GM19239 (cell line): ENCODE measurements at regions not wholly inside any gene's neighbourhood (a gene's known extent, or its start where the extent isn't known, plus 50 kb on each side); places are given as distances from the start of the nearest gene placed in this dataset.
"Not testable (repeated sequence)": the region's sequence is repeated elsewhere in the genome, so short reads cannot be mapped to it uniquely, and the experiment has no call there.

Experiments
- DNase-seq: peaks from one replicate; pipeline ENCODE4 v3.0.0; 2011; ENCODE audit warnings: low spot score; ENCODE audit not compliant: insufficient read length
- FAIRE-seq: peaks from 2 replicates; lab custom pipeline; 2011; peaks lifted over from hg19 to GRCh38; lab: Jason Lieb, UNC

DNA sequence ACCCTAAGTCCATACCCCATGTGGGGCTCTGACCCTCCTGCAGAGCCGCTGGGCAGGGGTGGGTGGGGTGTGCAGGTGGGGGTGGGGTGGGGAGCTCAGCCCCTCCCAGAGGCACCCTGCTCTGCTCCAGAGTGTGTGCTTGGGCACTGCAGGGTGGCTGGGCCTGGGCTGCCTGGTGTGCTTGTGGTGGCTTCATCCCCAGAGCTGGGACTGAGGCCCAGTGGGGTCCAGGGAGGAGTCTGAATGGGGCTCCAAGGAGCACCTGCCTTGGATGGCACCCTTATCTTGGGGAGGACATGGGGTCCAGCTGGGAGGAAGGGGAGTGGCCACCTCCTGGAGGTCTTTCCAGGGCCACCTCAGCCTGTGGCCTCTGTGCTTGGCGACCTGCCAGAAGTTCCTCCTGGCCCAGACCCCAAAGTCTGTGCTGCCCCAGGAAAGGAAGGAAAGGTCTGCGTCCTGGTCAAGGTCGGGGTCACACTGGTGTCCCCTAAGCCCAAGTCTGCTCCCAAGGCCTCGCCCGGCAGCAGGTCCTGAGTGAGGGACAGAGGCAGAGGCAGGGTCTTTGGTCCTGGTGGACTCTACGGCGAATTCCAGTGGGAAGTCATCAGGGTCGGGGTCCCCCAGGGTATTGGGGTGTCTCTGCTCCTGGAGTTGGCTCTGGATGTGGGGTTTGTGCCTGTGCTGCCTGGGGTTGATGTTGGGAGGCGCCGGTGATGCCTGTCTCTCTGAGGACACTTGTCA lies 373.4 kb downstream of the TMEM121 start:
- FAIRE-seq (no peak), DNase-seq (no peak)

DNA sequence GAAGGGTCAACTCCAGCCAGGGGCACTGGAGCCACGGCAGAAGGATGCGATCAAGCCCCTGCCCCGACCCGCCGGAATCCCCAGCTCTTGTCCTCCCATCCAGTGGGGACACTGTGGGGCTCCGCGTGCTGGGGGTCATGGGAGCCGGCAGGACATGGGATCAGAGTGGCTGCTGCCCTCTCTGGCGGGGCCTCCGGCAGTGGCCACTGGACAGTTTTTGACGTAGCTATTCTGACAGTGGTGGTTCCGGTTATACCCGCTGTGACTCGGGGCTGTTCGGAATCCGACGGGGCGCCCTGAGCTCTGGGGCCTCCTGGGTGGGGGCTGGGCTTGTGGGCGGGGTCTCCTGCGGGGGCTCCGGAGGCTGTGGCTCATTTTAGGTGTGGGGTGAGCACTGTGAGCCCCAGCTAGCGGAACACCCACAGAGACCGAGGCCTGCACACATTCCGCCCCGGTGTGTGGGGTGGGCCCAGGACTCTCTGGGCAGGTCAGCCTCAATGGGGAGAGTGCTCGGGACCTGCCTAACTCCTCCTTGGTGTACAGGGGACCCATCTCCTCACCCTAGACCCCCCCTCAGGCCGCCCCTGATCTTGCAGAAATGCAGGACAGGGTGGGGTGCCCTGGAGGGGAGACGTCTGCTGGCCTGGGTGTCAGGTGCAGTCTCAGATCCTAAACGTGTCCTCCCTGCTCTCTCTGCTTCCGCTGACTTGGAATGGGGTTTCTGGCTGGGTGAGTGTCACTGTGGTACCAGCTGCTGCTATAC lies 374.2 kb downstream of the TMEM121 start:
- FAIRE-seq (no peak), DNase-seq (no peak)

DNA sequence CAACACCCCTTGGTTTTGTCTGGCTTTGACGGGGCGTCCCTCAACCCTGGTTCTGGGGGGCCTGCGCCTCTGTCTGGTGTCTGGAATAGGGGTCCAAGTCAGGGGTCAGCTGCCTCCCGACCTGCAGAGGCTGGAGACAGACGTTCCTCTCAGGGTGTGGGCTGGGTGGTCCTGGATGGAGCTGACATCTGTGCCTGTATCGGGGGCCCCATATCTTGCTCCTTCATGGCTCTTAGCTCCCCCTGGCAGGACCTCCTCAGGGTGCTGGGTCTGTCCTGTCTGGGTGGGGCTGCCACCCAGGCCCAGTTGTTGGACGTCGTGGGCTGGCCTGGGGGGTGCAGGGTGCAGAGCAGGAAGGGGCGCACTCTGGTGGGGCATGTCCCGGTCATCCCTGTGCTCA lies 374.8 kb downstream of the TMEM121 start:
- DNase-seq (no peak), FAIRE-seq (no peak)

DNA sequence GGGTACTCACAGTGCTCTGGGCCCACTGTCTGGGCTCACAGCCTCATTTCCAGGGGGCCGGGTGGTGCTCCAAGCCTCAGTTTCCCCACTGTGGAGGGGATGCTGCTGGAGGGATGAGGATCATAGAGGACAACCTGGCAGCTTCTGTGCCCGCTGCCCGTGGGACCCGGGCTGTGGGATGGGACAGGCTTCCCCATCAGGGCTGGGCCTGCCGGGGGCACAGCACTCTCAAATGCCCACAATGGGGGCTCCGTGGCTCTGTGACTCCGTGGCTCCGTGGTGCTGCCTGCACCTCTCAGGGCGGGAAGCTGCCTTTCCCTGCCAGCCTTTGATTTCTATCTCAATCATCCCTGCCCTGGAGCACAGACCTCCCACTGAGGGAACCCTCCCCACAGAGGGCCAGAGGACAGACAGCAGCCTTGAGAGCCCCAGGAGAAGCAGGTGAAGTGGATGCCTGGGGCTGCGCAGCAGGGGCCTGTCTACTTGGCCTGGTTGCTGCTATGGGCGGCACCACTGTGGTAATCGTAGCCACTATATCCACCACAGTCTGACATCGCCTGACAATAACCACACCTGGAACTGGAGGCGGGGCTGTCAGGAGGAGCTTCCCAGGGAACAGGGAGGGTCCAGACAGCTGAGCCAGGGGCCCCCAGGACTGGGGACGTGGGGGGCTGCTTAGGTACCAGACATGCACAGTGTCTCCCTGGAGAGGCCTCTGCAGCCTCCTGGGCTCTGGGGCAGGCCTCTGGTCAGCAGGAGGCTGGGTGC lies 375.9 kb downstream of the TMEM121 start:
- no peak for DNase-seq

DNA sequence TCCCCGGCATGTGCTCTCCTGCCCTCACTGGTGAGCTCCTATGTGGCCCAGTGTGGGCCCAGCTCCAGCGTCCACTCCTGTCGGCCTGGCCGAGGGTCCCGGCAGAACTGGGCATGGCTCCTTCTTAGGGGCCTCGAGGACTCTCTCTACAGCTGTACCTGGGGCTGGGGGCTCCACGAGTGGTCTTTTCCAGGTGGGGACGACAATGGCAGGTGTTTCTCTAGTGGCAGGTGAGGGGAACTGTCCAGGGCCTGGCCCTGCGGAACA lies 376.4 kb downstream of the TMEM121 start:
- FAIRE-seq, DNase-seq: not testable (repeated sequence)

More for the DNA sequence above, 375.9 kb downstream of the TMEM121 start:
- no peak for FAIRE-seq

DNA sequence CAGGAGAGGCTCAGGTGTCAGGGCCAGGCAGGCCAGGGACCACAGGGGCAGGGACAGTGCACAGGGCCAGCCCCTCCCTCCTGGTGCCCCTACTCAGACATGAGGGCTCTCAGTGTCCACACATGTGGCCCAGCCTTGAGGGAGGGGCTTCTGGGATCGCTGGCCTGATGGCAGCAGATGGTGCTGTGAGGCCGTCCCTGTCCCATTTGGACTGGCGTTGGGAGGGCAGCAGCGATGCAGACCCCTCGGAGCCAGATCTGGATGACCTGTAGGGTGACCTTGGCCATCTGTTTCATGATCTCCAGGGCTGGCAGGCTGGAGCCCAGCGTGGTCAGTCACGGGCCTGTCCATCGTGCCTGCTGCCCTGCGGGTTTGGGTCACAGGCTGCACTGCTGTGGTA lies 377.6 kb downstream of the TMEM121 start:
- FAIRE-seq (no peak), DNase-seq (no peak)

DNA sequence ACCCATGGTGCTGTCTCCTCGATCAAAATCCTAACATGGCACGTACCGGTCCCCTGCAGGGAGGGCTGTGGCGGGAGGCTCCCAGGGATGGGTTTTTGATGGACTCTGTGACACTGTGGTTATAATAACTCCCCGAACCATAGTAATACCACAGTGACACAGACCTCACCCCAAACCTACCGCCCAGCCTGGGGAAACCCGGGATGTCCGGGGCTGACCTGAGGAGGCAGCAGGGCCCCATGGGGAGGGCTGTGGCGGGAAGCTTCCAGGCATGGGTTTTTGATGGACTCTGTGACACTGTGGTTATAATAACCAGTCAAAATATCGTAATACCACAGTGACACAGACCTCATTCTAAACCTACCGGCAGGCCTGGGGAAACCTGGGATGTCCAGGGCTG lies 378.0 kb downstream of the TMEM121 start:
- FAIRE-seq (no peak), DNase-seq (no peak)

DNA sequence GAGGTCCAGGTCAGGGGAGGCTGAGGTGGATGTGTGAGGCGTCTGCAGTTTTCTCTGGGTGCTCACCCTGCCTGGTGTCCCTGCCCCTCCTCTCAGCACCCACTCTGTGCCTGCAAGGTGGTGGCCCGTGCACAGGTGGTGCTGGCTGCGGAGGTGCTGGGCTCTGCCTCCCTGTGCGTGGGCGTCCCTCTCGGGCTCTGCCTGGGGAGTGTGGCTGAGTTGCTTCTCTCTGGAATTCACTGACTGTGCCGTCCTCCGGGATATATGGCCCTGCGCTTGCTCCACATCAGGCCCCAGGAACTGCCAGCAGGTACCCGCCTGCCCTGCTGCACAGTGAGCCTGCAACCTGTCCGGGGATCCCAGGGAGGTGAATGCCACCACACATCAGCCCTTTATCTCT lies 379.1 kb downstream of the TMEM121 start:
- FAIRE-seq (no peak), DNase-seq (no peak)

DNA sequence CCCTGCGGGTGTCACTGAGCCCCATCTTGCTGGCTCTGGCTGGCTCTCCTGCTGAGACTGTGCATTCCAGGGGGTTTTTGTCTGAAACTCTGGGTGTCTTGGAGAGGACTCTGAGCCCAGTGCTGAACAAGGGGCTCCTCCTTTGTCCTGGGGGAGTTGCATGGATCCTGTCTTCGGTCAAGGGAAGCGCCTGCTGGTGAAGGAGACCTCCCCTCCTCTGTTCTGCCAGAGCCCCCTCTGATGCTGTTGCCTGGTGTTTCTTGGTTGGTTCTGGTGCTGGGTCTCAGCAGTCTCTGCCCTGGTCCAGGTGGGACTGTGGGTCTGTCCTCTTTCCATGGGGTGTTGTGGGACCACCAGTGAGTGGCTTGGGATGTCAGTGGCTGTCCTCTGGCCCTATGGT lies 380.9 kb downstream of the TMEM121 start:
- DNase-seq (no peak), FAIRE-seq (no peak)

DNA sequence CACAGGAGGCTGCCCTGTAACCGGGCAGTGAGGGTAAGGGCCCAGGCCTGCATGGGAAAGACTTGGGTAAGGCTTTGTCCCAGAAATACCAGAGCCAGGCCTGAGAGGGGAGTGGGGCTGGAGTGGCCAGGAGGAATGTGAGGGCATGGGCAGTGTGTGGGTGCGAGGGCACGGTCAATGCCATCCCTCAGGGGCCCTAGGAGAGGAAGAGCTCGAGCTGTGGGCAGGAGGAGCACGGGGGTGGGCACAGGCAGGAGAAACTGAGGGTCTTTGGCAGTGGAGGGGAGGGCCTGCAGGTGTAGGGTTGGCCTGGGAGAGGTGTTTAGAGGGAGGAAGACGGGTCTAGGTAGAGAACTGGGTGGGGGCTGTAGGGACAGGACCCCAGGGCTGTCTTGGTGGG lies 381.6 kb downstream of the TMEM121 start:
- DNase-seq (no peak), FAIRE-seq (no peak)

DNA sequence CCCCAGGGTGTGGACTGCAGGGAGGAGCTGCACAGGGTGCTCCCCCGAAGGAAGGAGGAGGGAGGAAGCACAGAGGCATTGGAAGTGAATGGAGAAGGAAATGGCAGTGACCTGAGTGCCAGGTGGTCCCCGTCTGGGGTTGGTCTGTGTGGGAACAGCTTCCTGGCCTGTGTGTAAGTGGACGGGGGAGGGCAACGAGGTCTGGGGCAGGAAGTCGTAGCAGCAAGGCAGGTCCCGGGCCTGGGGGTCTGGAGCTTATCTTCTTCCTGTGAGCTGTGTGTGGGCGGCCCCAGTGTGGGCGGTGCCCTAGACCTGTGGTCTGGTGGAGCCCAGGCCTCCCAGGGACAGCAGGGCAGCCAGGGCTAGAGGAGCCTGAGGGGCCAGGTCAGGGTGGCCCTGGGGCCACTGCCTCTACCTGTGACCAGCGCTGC lies 382.1 kb downstream of the TMEM121 start:
- DNase-seq (no peak), FAIRE-seq (no peak)

DNA sequence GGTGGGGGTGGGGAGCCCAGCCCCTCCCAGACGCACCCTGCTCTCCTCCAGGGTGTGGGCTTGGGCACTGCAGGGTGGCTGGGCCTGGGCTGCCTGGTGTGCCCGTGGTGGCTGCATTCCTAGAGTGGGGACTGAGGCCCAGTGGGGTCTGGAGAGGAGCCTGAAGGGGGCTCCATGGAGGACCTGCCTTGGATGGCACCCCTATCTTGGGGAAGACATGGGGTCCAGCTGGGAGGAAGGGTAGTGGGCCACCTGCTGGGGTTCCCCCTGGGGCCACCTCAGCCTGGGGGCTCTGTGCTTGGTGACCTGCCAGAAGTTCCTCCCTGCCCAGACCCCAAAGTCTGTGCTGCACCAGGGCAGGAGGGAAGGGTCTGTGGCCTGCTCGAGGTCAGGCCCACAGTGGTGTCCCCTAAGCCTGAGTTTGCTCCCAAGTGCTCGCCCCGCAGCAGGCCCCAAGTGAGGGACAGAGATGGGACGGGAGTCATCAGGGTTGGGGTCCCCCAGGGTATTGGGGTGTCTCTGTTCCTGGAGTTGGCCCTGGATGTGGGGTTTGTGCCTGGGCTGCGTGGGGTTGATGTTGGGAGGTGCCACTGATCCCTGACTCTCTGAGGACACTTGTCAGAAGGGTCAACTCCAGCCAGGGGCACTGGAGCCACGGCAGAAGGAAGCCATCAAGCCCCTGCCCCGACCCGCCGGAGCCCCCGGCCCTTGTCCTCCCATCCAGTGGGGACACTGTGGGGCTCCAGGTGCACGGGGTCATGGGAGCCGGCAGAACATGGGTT lies 382.9 kb downstream of the TMEM121 start:
- no peak for FAIRE-seq
- DNase-seq = no peak

DNA sequence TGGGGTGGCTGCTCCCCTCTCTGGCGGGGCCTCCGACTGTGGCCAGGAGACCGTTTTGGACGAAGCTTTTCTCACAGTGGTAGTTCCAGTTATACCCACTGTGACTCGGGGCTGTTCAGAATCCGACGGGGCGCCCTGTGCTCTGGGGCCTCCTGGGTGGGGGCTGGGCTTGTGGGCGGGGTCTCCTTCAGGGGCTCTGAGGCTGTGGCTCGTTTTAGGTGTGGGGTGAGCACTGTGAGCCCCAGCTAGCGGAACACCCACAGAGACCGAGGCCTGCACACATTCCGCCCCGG lies 383.4 kb downstream of the TMEM121 start:
- not testable (repeated sequence) for FAIRE-seq, DNase-seq

DNA sequence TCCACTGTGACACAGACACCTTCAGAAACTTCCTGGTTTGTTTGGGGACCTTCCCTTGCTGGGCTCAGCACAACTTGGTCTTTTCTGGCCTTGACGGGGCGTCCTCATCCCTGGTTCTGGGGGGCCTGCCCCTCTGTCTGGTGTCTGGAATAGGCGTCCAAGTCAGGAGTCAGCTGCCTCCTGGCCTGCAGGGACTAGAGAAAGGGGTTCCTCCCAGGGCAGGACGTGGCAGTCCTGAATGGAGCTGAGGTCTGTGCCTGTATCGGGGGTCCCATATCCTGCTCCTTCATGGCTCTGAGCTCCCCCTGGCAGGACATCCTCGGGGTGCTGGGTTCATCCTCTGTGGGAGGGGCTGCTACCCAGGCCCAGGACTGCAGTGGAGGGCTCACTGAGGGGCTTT lies 384.0 kb downstream of the TMEM121 start:
- no peak for FAIRE-seq
- no peak for DNase-seq

DNA sequence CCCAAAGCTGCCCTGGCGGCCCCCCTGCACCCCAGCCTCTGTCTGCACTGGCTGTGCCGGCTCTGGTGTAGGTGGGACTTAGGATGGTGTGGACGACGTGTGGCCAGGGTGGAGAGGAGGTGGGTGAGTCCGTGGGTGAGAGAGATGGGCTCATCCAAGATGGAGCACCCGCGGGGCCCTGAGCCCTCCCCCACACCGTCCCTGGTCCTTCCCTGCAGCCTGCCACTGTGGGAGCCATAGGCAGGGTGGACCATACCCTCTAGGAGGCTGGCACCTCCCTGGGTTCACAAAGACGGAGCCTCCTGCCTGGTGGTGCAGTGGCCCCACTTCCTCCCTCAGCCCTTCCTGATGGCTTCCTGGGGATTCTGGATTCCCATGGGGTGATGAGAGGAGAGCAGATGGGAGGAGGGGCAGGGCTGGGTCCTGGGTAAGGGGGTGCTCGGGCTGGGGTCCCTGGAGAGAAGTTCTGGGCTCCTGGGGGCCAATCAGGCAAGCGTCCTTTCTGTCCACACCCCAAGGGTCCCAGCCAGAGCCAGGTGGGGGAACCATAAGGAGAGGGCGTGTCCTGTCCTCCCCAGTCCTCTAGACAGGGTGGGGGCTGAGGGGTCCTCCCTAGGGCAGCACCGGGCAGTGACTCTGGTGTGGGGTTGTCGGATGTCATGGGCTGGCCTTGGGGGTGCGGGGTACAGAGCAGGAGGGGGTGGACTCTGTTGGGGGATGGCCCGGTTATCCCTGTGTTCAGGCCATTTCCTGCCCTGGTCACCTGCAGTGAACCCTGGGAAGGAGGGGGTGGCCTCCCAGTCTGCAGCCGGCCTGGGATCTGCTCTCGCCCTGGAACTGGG lies 384.8 kb downstream of the TMEM121 start:
- no peak for FAIRE-seq
- DNase-seq = no peak

DNA sequence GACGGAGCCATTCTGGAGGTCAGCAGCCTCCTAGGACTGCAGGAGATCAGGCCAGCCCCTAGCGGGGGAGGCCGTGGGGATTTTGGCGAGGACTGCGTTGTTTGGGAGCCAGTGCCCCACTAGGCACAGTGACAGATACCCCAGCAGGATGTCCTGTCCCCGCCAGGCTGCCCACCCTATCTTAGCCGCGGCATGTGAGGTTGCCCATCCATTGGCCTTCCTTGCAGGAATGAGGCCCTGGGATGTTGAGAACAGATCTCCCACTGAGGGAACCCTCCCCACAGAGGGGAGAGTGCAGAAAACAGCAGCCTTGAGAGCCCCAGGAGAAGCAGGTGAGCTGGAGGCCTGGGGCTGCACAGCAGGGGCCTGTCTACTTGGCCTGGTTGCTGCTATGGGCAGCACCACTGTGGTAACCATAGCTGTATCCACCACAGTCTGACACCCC lies 385.5 kb downstream of the TMEM121 start:
- not testable (repeated sequence) for FAIRE-seq, DNase-seq

DNA sequence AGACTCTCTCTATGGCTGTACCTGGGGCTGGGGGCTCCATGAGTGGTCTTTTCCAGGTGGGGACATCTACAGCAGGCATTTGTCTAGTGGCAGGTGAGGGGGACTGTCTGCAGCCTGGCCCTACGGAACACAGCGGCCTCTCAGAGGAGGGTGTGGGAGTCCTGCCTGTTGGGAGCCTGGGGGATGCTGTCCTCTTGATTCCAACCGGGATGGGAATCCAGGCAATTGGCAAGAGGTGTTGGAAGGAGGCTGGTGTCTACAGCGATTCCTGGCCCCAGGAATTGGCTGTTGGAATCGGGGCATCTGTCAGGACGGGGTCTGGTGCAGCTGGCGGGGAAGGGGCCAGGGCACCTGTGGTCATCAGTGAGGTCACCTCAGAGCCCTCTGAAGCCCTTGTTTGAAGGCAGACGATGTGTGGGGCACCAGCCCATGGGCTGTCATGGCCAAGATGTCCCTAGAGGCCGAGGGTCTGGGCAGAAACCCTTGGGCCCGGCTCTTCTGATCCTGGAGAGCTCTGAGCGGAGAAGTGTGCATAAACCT lies 386.3 kb downstream of the TMEM121 start:
- FAIRE-seq (no peak), DNase-seq (no peak)

DNA sequence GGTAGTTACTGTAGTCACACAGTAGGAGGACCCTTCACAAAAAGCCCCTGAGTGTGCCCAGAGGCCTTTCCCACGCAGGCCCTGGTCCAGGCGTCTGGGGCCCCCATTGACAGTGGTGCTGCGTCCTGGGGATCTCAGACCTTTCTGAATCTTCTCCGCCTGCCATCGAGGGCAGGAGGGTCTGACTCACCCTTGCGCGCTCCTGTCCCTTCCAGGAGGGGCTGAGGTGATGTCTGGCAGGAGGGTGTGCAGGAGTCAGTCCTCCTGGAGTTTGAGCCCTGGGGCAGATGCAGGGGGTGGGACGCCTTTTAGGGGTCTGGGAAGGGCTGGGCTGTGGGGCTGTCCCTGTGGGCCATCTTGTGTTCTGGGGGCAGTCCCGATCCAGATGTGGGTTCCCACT lies 386.8 kb downstream of the TMEM121 start:
- no peak for FAIRE-seq
- no peak for DNase-seq

DNA sequence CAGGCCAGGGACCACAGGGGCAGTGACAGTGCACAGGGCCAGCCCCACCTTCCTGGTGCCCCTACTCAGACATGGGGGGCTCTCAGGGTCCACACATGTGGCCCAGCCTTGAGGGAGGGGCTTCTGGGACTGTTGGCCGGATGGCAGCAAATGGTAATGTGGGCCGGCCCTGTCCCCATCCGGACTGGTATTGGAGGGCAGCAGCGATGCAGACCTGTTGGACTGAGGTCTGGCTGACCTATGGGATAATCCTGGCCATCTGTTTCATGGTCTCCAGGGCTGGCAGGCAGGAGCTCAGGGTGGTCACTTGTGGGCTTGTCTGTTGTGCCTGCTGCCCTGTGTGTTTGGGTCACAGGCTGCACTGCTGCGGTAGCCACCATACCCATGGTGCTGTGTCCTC lies 387.5 kb downstream of the TMEM121 start:
- DNase-seq (no peak), FAIRE-seq (no peak)
